Ishikawa (cell line): ENCODE measurements at regions not wholly inside any gene's neighbourhood (a gene's known extent, or its start where the extent isn't known, plus 50 kb on each side); places are given as distances from the start of the nearest gene placed in this dataset.

Experiments
- EP300 ChIP-seq: IDR thresholded peaks from 2 replicates; pipeline ENCODE4 v1.6.1; 2012; ENCODE audit warnings: borderline replicate concordance
- FOXM1 ChIP-seq: IDR thresholded peaks from 2 replicates; pipeline ENCODE4 v1.6.1; 2012; ENCODE audit warnings: low read depth, borderline replicate concordance
- MAX ChIP-seq: IDR thresholded peaks from 2 replicates; pipeline ENCODE4 v1.6.1; 2012
- REST ChIP-seq: IDR thresholded peaks from 2 replicates; pipeline ENCODE4 v1.6.1; 2012; ENCODE audit warnings: low read depth, mild to moderate bottlenecking
- TAF1 ChIP-seq: IDR thresholded peaks from 2 replicates; pipeline ENCODE4 v1.6.1; 2012; ENCODE audit warnings: low read depth, mild to moderate bottlenecking
- TCF12 ChIP-seq: IDR thresholded peaks from 2 replicates; pipeline ENCODE4 v1.6.1; 2012; ENCODE audit warnings: low read depth
- YY1 ChIP-seq: IDR thresholded peaks from 2 replicates; pipeline ENCODE4 v1.6.1; 2012; ENCODE audit warnings: low read depth

GRCh38 chr7:12091231-12091630, 119.9 kb upstream of the TMEM106B start:
- TF ChIP-seq TCF12 (no peak), MAX (no peak), EP300 (no peak), REST (no peak), TAF1 (no peak), YY1 (no peak), FOXM1 (no peak)
